AG10803 (cell line): ENCODE measurements at regions not wholly inside any gene's neighbourhood (a gene's known extent, or its start where the extent isn't known, plus 50 kb on each side); places are given as distances from the start of the nearest gene placed in this dataset.

Experiments
- DNase-seq: peaks from one replicate; pipeline ENCODE4 v3.0.0; 2010; ENCODE audit warnings: low read depth
- H3K4me3 ChIP-seq: 2 replicates; pipeline ENCODE4 v1.5.1; 2011; ENCODE audit warnings: mild to moderate bottlenecking, low read length, control low read depth
- CTCF ChIP-seq: conservative IDR thresholded peaks from 2 replicates; pipeline ENCODE4 v1.5.1; 2011; ENCODE audit warnings: mild to moderate bottlenecking, low read length, control low read depth, inconsistent platforms

- DNase-seq, result no peak
- H3K4me3 ChIP-seq, result no peak overlapping the region
- TF ChIP-seq CTCF, result no peak
These were observed 114.5 kb downstream of the DUSP6 start for GRCh38 chr12:89237763-89238162.

GRCh38 chr12:89236748-89237383 lies 115.4 kb downstream of the DUSP6 start:
- no peak overlapping the region for H3K4me3 ChIP-seq
- DNase-seq, result peak; percentile 53
- TF ChIP-seq CTCF, result no peak

GRCh38 chr12:89236237-89236636 lies 116.1 kb downstream of the DUSP6 start:
- no peak for TF ChIP-seq CTCF
- peak; percentile 46 for DNase-seq
- H3K4me3 ChIP-seq, result no peak overlapping the region

GRCh38 chr12:89235189-89235993 lies 116.9 kb downstream of the DUSP6 start:
- TF ChIP-seq CTCF, result no peak
- no peak overlapping the region for H3K4me3 ChIP-seq
- DNase-seq, result no peak

DNA sequence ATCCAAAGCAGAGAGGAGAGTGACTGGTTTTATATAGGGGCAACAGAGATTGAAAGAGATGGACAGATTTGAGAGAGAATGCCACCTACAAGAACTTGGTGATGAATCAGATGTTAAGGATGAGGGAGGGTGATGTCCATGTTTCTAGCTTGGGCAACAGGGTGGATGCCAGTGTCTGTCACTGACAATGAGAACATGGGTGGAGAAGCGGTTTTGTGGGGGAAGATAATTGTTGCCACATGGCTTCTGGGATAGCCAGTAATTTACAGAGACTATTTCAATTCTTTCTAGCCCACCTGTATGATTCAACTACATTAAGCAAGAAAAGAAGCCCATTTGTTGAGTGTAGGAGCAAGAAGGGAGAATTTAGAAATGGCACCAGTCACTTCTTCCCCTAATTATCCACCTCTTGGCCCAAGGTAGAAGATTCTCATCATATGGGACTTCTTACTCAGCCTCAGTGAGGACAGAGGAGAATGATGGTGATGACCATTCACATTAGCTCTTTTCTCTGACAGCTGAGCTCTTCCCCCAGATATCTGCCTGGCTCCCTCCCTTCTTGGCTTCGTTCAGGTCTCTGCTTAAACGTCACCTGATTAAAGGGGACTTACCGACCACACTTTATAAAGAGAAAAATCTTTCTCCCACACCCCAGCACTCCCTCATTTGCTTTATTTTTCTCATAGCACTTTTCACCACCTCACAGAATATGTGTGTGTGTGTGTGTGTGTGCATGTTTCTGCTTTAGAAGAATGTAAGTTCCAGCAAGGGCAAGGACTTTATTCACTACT lies 117.8 kb downstream of the DUSP6 start:
- no peak for TF ChIP-seq CTCF
- DNase-seq, result peak; percentile 52
- H3K4me3 ChIP-seq, result no peak overlapping the region

DNA sequence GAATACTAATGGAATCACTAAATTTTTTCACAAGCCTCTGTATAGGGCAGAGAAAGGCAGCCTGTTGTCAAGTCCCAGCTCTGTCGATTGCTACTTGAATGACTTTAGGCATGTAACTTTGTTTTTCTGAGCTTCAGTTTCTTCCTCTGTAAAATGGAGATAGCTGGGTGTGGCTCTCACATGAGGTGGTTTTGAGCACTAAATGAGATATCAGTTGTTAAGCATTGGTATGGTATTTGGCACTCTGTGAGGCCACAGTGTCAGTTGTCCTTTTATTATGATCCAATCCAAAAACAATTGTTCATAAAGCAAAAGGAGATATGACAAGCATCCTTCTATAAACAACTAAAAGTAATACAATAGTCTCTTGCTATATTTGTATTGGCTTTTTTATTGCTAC lies 120.6 kb downstream of the DUSP6 start:
- no peak overlapping the region for H3K4me3 ChIP-seq
- no peak for DNase-seq
- no peak for TF ChIP-seq CTCF
